SIG-M5 (cell line): ENCODE measurements at regions not wholly inside any gene's neighbourhood (a gene's known extent, or its start where the extent isn't known, plus 50 kb on each side); places are given as distances from the start of the nearest gene placed in this dataset.

Experiments
- DNase-seq: peaks from one replicate; lab custom pipeline; 2025; lab: John Stamatoyannopoulos, UW

DNA sequence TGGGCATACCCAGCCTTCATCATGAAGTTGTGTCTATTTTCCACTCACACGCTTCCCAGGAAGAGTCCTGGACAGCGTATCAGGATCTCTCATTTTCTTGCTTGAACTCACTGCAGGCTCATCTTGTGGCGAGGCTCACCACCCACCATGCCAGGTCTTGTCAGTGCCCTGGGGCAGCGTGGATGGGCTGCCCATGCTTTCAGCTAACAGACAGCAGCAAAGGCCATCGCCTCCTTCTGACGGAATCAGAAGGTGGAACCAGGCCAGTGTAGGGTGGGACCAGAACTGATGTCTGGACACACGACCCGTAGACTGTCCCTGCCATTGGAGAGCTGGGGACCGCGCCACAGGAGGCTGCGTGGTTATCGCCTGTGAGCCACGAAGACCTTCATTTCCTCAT, 169.4 kb downstream of the FOXL1 start:
- no peak for DNase-seq

DNA sequence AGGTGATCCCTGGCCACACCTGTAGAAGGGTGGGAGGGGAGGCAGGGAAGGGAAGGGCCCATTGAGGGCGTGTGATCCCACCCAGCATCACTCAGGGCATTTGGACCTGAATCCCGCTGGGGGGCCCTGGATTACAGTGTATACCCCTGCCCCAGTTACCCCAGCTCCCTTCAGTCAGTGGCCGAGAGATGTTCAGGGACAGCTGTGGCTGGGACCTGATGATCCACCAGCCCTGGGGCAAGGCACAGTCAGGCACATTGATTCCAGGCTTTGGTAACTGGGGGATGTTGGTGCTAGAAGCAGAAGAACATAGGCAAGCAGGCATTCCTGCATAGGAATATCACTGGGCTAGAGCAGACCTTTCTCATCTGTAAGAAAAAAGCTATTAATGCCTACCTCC, 170.3 kb downstream of the FOXL1 start:
- no peak for DNase-seq

DNA sequence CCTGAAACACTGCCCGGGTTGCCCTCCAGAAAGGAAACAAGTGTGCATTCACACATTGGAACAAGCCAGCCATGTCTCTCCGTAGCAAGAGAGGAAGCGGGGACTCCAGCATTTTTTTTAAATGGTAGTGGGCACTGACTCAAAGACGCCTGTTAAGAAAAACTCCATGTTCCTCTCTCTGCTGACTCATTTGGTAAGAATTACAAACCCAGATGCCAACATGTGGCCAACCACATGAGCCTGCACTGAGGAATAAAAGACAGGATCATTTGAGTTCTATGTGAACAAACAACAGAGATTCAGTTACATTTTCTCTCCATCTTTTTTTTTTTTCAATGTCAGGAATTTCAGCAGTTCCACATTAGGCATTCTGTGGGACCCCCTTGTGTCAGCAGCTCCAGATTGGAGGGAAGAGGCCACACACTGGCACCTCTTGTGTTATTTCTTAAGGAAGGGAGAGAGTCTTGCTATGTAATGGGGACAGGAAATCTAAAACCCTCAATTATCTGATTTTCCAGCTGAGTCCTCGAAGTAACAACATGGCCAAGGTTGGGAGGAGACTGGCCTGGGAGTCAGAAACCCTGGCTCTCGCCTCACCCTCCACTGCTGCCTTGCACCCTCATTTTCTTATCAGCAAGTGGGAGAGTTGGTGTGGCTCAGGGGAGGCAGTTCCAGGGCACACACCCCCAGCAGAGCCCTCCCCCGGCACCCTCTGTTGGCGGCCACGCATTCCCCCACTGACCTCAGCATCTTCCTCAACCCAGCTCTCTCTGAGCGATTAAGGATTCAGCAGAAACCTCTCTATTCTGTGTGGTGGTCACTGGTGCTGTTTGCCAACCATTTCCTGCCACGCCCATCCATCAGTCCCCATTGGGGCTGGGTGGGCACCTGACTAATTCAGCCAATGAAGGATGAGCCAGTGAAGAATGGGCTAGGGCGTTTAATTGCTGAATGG, 173.0 kb downstream of the FOXL1 start:
- no peak for DNase-seq

DNA sequence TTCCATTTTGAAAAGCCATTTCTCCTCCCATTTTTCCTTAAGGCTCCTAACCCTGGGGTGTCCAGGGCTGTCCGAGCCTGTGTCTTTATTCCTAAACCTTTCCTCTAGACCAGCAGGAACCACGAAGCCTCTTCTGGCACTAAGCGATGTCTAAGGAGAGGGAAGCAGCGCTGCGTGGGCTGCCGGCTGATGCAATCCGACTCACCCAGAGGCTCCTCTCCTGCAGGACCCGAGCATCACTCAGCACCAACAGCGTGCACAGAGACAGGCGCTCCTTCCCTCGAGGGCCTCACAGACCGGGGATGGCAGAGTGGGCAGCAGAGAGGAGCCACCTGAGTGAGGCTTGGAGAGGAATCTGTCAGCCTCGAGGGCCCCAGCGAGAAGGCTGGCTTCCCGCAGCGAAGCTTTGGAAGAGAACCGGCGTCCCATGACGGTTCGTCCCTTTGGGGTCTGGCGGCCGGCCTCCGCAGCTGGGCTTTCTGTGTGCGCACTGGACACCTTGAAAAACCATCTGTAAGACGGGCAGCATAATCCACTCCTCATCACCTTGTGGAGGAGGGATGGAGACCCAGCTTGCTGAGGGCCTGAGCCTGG, 174.3 kb downstream of the FOXL1 start:
- no peak for DNase-seq

DNA sequence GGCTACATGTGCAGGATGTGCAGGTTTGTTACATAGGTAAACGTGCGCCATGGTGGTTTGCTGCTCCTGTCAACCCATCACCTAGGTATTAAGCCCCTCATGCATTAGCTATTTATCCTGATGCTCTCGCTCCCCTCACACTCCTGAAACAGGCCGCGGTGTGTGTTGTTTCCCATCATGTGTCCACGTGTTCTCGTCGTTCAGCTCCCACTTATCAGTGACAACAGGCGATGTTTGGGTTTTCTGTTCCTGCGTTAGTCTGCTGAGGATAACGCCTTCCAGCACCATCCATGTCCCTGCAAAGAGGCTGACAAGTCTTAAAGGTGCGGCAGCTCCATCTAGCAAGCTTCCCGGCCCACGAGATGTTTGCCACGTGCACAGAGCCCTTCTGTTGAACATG, 175.1 kb downstream of the FOXL1 start:
- no peak for DNase-seq

DNA sequence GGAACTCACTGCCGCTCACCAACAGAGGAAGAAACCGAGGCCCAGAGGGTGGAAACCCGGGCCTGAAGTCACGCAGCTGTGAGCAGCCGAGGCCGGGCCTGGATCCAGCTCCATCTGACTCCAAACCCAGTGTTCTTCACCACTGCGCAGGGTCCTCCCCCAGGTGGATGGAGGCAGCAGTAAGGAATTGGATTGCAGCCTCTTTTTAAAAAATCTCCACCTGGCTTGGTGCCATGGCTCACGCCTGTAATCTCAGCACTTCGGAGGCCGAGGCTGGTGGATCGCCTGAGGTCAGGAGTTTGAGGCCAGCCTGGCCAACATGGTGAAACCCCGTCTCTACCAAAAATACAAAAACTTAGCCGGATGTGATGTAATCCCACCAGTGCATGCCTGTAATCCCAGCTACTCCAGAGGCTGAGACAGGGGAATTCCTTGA, 177.2 kb downstream of the FOXL1 start:
- DNase-seq, result no peak

DNA sequence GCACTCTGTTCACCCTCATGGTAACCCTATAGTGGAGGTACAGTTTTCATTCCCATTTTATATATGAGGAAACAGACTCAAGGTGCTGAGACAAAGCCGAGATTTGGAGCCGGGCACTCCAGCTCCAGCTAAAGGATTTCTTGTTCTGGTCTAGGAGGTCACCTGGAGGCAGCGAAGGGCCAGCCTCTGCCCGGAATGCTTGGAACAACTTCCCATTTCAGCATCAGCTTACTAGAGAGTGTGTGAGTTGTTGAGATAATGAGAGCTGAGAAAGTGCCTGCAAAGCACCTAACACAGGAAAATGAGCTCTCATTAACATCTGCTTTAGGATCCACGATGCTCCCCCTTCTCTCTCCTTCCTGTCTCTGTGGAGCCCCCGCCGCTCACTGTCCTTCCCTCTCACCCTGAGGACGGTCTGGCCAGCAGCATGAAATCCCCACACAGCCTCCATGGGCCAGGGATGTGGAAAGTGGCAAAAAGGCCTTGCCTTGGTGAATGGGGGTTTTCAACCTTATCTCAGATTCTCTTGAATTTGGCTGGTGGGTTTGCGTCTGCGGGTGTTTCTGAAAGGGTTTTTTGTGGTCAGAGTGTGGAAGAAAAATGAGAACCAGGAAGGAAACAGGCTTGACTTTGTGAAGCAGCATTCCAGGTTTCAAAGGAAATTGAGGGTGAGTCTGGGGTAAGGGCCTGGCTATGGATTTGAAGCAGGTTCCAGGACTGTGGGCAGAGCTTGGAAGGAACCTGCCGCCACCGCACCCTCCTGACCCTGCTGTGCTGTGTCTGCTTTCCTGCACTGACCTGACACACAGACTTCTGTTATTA, 178.7 kb downstream of the FOXL1 start:
- no peak for DNase-seq

DNA sequence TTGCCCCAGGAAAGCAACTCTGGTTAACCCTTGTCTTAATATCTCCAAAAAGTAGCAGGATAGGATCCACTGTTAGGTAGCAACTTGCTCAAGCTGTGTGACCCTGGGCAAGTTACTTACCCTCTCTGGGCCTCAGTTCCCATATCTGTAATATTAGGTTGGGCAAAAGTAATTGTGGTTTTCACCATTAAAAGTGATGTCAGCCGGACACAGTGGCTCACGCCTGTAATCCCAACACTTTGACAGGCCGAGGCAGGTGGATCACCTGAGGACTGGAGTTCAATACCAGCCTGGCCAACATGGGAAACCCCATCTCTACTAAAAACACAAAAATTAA, 179.3 kb downstream of the FOXL1 start:
- DNase-seq, result no peak

DNA sequence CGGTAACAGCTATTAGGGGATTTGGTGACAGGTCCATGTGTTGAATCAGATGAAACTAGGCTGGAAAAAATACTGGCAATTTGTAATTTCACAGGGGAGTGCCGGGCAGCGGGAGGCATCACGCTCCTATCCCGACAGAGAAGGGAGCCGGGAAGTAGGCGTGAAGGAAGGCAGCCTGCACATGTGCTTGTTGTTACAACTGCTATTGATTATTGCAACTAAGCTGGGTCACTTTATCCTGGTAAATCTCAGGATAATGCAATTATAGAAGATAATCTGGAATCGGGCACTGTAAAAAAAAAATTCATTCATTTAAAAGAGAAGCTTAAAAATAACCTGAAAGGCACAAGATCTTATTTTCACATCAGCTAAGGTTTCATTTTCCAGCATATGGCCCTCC, 180.6 kb downstream of the FOXL1 start:
- DNase-seq, result no peak

DNA sequence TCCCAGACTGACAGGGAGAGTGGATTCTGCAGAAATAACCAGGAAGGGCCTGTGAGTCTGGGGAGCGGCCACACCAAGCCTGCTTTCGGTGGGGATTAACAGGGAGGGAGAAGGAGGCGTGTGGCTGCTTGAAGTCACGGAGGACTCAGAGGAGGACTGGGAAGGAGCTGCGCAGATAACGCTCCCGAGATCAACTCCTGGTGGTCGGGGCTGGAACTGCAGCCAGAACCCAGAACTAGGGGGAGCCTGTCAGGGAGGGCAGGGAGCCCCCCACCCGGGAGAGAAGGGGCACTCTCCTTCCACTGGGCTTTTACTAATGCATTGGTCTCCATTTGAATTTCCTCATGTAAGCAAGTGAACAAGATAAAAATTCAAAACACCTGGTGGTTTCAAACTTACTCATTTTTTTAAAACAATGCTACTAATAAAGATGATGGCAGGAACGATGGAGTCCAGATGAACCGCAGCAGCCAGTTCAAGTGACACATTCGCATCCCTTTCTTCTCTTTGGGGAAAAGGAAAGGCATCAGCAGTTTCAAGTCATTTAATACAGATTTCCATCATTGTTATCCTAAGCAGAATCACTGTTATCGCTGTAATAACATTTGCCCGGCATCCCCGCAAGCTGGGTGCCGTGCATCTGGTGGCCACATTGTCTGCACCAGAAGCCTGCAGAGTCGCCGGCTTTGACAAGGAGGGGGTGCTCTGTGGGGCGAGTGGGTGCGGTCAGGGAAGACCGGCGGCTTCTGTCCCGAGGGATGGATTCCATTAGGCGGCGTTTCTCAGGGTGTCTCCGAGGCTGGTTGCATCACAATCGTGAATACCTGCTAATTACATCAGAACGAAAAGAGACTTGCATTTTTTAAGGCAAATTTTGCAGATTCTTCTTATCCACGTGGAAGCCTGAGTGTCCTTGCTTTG, 183.0 kb downstream of the FOXL1 start:
- no peak for DNase-seq

DNA sequence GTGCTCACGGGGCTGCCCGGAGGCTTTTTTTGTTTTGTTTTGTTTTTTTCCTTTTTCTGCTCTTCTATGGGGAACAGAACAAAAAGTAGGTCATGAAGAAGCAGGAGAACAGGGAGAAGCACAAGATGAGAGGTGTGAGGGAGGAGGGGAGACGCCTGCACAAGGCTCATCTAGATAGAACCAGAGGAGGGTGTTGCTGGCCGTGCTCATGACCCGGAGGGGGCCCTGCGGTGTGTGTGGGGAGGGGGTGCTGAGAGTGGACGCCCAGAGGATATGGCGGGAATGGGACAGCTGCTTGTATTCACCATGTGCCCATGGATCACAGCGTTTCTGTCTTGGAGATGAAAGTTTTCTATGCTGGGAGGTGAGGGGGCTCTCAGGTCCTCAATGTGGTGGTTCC, 183.7 kb downstream of the FOXL1 start:
- DNase-seq, result no peak

DNA sequence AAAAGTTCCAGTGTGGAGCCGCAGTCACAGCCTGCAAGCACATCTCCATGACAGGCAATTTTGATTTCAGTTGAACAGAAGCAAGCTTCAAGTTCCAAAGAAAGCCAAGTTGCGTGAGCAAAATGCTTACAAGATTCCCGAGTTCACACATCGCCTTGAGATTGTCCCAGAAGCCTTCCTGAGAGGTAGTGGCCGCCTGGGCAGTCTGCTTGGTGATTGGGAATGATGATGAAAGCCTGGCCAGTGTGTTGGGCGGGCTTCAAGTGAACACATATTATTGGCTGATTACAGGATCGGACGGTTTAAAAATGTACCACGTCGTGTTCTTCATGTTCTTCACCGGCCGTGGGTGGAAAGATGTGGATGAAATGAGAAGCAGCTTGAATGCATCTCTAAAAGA, 185.5 kb downstream of the FOXL1 start:
- no peak for DNase-seq

DNA sequence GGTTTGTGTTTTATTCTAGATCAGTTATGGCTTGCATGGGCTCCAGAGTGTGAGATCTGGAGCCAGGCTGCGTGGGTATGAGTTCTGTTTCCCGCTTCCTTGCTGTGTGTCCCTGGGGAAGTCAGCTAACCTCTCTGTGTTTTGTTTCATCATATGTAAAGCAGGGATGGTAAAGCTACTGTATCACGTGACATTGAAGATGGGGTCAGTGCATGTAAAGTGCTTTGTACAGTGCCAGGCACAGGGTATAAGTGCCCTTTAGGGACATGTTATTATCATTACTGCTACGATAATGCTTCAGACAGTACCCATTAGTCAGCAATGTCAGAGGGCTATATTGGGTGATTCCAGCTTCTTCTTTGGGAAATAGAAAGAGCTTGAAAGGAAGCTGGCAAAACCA, 186.2 kb downstream of the FOXL1 start:
- DNase-seq, result no peak

DNA sequence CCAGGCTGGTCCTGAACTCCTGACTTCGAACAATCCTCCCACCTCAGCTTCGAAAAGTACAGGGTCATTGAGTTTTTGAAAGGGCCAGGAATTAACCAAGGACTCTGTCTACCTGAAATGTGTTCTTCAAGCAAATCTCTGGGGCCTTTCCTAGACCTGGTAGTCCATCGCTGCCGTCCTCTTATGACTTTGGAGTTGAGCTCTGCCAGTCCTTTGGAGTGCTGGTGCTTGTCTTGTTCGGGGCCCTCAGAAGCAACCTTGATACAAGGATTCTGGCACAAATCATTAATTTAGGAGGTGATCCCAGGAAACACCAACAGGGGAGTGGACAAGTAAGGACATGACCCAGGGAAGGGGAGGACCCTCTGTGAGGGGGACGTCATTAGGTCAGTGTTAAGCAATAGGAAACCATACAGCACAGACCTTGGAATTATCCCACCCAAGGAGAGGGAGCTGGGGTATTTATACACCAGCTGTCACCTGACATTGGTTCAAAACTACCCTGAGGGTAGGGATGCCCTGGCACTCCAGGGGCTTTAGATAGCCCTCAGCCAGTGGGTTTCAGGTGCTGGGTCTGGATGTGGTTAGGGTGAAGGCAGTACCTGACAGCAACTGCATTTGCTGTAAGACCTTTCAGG, 187.2 kb downstream of the FOXL1 start:
- DNase-seq, result no peak

DNA sequence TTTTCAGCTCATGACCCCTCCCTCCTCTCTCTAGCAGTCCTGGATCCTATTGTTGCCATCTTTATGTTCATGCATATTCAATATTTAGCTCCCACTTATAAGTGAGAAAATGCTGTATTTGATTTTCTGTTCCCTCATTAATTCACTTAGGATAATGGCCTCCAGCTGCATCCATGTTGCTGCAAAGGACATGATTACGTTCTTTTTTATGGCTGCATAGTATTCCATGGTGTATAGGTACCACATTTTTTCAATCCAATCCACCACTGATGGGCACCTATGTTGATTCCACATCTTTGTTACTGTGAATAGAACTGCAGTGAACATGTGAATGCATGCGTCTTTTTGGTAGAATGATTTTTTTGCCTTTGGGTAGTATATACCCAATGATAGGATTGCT, 188.4 kb downstream of the FOXL1 start:
- no peak for DNase-seq

DNA sequence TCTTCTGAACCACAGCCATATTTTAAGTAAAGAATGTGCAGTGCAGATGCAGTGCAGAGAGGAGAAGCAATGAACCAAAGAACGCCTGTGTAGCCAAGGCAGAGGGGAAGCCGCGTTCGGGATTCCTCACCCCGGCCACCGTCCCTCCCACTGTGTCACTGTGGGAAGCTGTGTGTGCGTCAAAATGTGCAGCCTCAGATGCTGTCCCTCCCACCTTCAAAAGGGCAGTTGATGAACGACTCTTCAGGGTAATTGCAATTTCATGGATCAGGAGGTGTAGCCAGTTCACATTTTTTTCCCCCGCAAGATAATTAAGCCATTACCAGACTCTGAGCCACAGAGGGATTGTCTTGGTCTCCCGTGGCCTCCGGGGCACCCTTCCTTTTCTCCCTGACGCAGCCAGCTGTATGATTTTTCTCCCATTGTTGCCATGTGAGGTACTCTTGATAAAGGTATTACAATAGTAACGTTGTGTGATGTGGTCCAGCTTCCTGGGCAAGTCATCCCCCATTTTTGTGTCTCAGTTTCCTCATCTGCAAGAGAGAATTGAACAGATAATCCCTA, 190.0 kb downstream of the FOXL1 start:
- no peak for DNase-seq

DNA sequence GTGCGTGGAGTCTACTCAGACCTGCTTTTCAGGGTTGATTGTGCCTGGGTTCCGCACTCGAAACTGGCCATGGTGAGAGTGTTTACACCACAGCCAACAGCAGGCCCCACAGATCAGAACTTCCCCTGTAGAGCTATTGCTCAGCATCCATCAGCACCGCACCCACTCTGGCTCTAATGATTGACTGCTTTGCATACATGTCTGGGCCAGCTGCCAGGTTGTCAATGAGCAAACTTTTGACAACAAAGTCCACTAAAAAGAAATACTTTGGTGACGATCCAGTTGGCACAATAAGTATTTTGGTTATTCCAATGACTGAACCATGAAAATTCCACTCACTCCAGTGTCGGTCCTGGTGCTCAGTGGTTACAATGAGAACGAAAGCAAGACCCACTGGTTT, 190.7 kb downstream of the FOXL1 start:
- no peak for DNase-seq

DNA sequence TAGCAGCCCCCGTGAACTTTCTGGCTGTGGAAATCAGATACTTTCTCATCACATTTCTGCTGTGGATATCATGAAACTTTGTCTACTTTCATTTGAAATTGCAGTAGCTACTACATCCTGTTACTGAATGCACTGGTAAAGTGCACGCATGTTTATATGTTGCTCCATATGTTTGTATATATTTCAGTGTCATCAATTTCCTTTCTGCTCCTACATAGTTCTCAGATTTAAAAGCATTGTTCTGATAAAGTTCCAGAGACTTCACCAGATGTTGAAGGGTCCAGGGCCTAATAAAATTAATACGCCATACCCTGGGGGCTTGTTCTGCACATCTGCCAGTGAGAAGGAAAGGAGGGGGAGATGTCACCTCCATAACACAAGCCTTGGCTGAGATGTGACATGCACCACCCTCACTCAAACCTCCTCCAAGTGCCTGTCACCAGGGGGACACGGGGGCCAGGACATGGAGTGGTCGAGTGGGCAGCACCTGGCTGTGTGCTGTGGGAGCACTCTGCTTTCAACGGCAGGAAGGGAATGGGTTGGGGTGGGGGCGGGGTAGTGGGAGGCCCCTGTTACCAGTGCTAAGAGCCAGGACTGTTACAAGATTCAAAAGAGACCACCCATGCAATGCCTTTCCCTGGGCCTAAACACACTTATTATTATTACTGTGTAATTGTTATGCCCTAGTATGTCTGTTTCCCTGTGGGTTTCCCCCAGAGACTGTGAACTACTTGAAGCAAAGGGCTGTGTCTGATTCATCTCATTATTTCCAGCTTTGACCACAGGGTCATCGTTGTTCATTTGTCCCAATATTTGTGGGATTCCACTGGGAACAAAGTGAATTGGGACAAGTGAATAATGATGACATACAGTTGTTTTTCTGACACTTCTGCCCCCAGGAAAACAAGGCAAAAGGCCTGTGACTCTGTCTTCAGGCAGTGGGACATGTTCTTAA, 193.4 kb downstream of the FOXL1 start:
- no peak for DNase-seq

DNA sequence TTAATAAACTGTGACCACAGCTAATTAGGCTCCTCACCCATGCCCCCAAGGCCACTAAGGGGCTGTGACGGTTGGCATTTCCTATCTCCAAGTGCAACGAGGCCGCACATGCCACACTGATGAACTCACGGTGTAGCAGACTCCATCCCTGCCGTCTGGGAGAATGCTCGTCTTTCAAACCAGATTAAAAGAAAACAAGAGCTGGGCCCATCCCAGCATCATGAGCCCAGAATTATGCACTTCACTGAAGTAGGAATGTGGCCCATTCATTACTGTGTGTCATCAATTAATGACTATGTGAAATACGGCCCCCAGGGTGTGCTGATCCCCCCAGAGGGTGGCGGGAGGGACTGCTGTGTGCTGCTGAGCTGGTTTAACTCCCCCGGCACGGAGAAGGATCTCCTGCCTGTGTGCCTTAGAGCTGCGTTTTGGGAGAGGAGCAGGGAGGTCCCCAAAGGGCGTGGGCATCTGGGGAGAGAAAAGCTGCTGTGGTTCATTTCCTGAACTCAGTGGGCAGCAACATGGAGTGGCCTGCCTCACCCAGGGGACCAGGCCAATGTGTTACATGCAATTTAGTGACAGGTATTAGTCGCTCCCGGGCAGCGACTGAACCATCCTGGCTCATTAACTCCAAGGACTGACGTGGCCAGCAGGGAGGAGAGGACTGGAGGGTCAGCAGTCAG, 194.5 kb downstream of the FOXL1 start:
- DNase-seq, result no peak
